ENCODE measurements at regions not wholly inside any gene's neighbourhood (a gene's known extent, or its start where the extent isn't known, plus 50 kb on each side); places are given as distances from the start of the nearest gene placed in this dataset.

DNA sequence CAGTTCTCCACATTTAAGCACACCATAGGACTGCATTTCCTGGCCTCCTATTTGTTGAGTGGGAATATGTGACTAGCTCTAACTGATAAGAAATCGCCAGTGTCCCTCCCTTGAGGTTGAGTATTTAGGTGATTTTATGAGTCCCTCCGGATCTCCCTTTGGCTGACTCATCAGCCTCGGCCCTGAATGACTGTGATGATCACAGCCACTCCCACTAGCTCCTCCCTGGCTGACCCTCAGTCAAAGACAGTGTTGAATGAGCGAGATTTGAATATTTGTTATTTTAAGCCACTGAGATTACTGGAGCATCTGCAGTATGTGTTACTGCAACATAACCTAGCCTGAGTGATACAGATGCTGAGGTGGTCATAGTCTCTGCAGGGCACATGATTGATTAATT is 515.3 kb downstream of the EPHB1 start:
- Histone ChIP-seq H3K27ac (no peak overlapping the region), H3K9me3 (no peaks in the 10 kb centered on the region), H3K27me3 (no peaks in the 10 kb centered on the region), H3K36me3 (no peaks in the 10 kb centered on the region), H3K4me1 (no peaks in the 10 kb centered on the region), H3K4me3 (no peak overlapping the region)
- DNase-seq (ENCODE audit: low spot score), result no peak
- no peak for TF ChIP-seq CTCF (IDR thresholded peaks at IDR 0.05)

- Histone ChIP-seq H3K27me3 (no peaks in the 10 kb centered on the region), H3K36me3 (no peaks in the 10 kb centered on the region), H3K9me3 (no peaks in the 10 kb centered on the region), H3K4me1 (no peaks in the 10 kb centered on the region), H3K4me3 (no peak overlapping the region), H3K27ac (no peak overlapping the region)
- TF ChIP-seq CTCF (IDR thresholded peaks at IDR 0.05), result no peak
- DNase-seq (ENCODE audit: low spot score), result no peak
Measured at GRCh38 chr3:135311699-135312098, 516.6 kb downstream of the EPHB1 start.

- Histone ChIP-seq H3K36me3 (no peaks in the 10 kb centered on the region), H3K27ac (no peak overlapping the region), H3K27me3 (no peaks in the 10 kb centered on the region), H3K4me3 (no peak overlapping the region), H3K9me3 (no peaks in the 10 kb centered on the region), H3K4me1 (no peaks in the 10 kb centered on the region)
- no peak for TF ChIP-seq CTCF (IDR thresholded peaks at IDR 0.05)
- DNase-seq (ENCODE audit: low spot score), result no peak
Measured at GRCh38 chr3:135314237-135314636, 519.2 kb downstream of the EPHB1 start.

DNA sequence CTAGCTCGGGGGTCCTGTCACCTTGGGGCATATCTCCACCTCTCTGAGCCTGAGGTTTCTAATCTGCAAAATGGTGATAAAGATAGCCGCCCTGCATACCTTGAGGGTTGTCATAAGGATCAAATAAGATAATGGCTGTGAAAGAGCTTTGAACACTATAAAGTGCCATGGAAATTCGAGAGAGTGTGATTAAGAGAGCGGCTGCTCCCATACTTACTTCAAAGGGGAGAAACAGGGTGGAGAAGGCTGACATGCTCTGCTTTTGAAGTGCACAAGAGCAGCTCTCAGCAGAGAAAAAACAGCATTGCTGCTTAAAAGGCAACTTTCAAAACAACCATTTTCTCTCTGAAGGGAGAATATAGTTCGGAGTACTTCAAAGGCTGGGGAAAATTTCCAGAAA is 529.2 kb downstream of the EPHB1 start:
- no peak for TF ChIP-seq CTCF (IDR thresholded peaks at IDR 0.05)
- Histone ChIP-seq H3K27me3 (no peaks in the 10 kb centered on the region), H3K27ac (no peak overlapping the region), H3K4me1 (no peaks in the 10 kb centered on the region), H3K4me3 (no peak overlapping the region), H3K36me3 (no peaks in the 10 kb centered on the region), H3K9me3 (no peaks in the 10 kb centered on the region)
- DNase-seq (ENCODE audit: low spot score), result no peak

GRCh38 chr3:135325096-135325495 is 530.0 kb downstream of the EPHB1 start:
- Histone ChIP-seq H3K4me1 (no peaks in the 10 kb centered on the region), H3K27ac (no peak overlapping the region), H3K4me3 (no peak overlapping the region), H3K27me3 (no peaks in the 10 kb centered on the region), H3K9me3 (no peaks in the 10 kb centered on the region), H3K36me3 (no peaks in the 10 kb centered on the region)
- TF ChIP-seq CTCF (IDR thresholded peaks at IDR 0.05), result no peak
- no peak for DNase-seq (ENCODE audit: low spot score)

- Histone ChIP-seq H3K4me3 (no peak overlapping the region), H3K4me1 (no peaks in the 10 kb centered on the region), H3K9me3 (no peaks in the 10 kb centered on the region), H3K27ac (no peak overlapping the region), H3K27me3 (no peaks in the 10 kb centered on the region), H3K36me3 (no peaks in the 10 kb centered on the region)
- no peak for DNase-seq (ENCODE audit: low spot score)
- TF ChIP-seq CTCF (IDR thresholded peaks at IDR 0.05), result no peak
Measured at GRCh38 chr3:135325726-135326235, 530.7 kb downstream of the EPHB1 start.

All from right atrium auricular region (tissue), 2 donors.